ENCODE measurements at regions not wholly inside any gene's neighbourhood (a gene's known extent, or its start where the extent isn't known, plus 50 kb on each side); places are given as distances from the start of the nearest gene placed in this dataset.

- Histone ChIP-seq H3K14ac (ENCODE audit: insufficient read depth, low read length) (no peak overlapping the region), H2AK5ac (ENCODE audit: insufficient read length, low read length) (no peak overlapping the region), H2AFZ (ENCODE audit: low read length) (no peak overlapping the region), H3K23me2 (ENCODE audit: insufficient read length, low read depth, low read length, poor library complexity, severe bottlenecking) (no peaks in the 10 kb centered on the region), H4K5ac (ENCODE audit: insufficient read length, low read depth, low read length) (no peak overlapping the region), H3K4ac (ENCODE audit: low read depth, low read length) (no peak overlapping the region), H3K79me1 (ENCODE audit: insufficient read depth, low read depth, low read length, poor library complexity, severe bottlenecking) (no peaks in the 10 kb centered on the region), H2BK15ac (ENCODE audit: low read depth, low read length) (no peak overlapping the region), H3K56ac (ENCODE audit: insufficient read length, low read depth, low read length) (no peak overlapping the region), H4K20me1 (ENCODE audit: control insufficient read depth, insufficient read depth, insufficient read length) (no peaks in the 10 kb centered on the region), H3K18ac (ENCODE audit: insufficient read length, low read depth, low read length) (no peak overlapping the region), H4K91ac (ENCODE audit: insufficient read length, low read depth, low read length) (no peak overlapping the region), H3K9me3 (ENCODE audit: control insufficient read depth, low read depth, low read length) (no peaks in the 10 kb centered on the region), H2BK12ac (ENCODE audit: insufficient read length, low read depth, low read length) (no peak overlapping the region), H3K27ac (ENCODE audit: insufficient read length, low read depth, low read length) (no peak overlapping the region), H4K8ac (replicated peaks; ENCODE audit: insufficient read length, low read depth, low read length) (no peak overlapping the region), H2BK20ac (ENCODE audit: low read depth, low read length, poor library complexity, severe bottlenecking) (no peak overlapping the region), H2BK120ac (ENCODE audit: low read depth, low read length, poor library complexity, severe bottlenecking) (no peak overlapping the region), H3K27me3 (ENCODE audit: insufficient read depth, low read length) (no peaks in the 10 kb centered on the region), H2BK5ac (ENCODE audit: insufficient read length, low read length) (no peak overlapping the region), H3K9ac (ENCODE audit: extremely low read depth, insufficient read length, low read length) (no peak overlapping the region), H3T11ph (ENCODE audit: low read length) (no peak overlapping the region), H3K23ac (ENCODE audit: insufficient read length, low read depth, low read length) (no peak overlapping the region), H3K4me1 (ENCODE audit: insufficient read depth, low read length) (no peaks in the 10 kb centered on the region), H3K79me2 (ENCODE audit: insufficient read depth, low read length) (no peaks in the 10 kb centered on the region), H3K4me2 (ENCODE audit: insufficient read depth, insufficient read length, low read length) (no peak overlapping the region)
- H3K4me3 Mint-ChIP-seq: no peak overlapping the region
- H3K36me3 Mint-ChIP-seq (ENCODE audit: insufficient read depth in 1 of 3, low read depth in 3 of 3): peaks cover 4 to 21% (median 7%) of the 10 kb centered on the region in 3 experiments; a peak in 6 of 7 replicates
- DNase-seq: no peak
- WGBS (ENCODE audit: extremely low coverage, insufficient read length, low lambda C conversion rate): no CpG with 5 or more reads among the region's 2 CpGs
- peaks cover 6% of the 10 kb centered on the region in 2 experiments; a peak in 2 of 4 replicates for H3K4me1 Mint-ChIP-seq
- H3K27me3 Mint-ChIP-seq (ENCODE audit: low read depth): no peaks in the 10 kb centered on the region
- peaks cover 18 to 22% of the 10 kb centered on the region in 2 experiments; a peak in 4 of 5 replicates for H3K9me3 Mint-ChIP-seq
- TF ChIP-seq, protein P1, sequence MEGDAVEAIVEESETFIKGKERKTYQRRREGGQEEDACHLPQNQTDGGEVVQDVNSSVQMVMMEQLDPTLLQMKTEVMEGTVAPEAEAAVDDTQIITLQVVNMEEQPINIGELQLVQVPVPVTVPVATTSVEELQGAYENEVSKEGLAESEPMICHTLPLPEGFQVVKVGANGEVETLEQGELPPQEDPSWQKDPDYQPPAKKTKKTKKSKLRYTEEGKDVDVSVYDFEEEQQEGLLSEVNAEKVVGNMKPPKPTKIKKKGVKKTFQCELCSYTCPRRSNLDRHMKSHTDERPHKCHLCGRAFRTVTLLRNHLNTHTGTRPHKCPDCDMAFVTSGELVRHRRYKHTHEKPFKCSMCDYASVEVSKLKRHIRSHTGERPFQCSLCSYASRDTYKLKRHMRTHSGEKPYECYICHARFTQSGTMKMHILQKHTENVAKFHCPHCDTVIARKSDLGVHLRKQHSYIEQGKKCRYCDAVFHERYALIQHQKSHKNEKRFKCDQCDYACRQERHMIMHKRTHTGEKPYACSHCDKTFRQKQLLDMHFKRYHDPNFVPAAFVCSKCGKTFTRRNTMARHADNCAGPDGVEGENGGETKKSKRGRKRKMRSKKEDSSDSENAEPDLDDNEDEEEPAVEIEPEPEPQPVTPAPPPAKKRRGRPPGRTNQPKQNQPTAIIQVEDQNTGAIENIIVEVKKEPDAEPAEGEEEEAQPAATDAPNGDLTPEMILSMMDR (conservative IDR thresholded peaks at IDR 0.05): no peak
- H3K27ac Mint-ChIP-seq: no peak overlapping the region
Measured at GRCh38 chr5:28517691-28518090, 1479.3 kb upstream of the CDH9 start.

Data from H9 (cell line).